SK-N-SH (cell line): ENCODE measurements at regions not wholly inside any gene's neighbourhood (a gene's known extent, or its start where the extent isn't known, plus 50 kb on each side); places are given as distances from the start of the nearest gene placed in this dataset.
A peak's percentile ranks its signal among the peaks of the same experiment; 100 is the strongest.

Experiments used
- CTCF ChIA-PET: fragments of 300-600, 350-600 bp; formaldehyde crosslinking; extraction: SDS; loops from one replicate; lab custom pipeline; 2021; lab: Yijun Ruan, JAX
- POLR2A ChIA-PET: fragments of 350-600 bp; sonication (Branson Sonifier 250); formaldehyde crosslinking; extraction: SDS; loops from one replicate; lab custom pipeline; 2020; ENCODE audit warnings: antibody characterized with exemption, inconsistent platforms; lab: Yijun Ruan, JAX
- DNase-seq: peaks from one replicate; pipeline ENCODE4 v3.0.0; 2012
- H2AFZ ChIP-seq: fragments of 200-600 bp; sonication (generic); 2 replicates; pipeline ENCODE4 v1.8.1; 2016; ENCODE audit warnings: antibody characterized with exemption, mild to moderate bottlenecking, low read depth
- H3F3A ChIP-seq: fragments of 200-600 bp; sonication (generic); replicated peaks from 2 replicates; pipeline ENCODE3; 2016; ENCODE audit warnings: antibody characterized with exemption, mild to moderate bottlenecking; ENCODE audit not compliant: insufficient read depth
- H3K27ac ChIP-seq, 2 experiments: fragments of 200-500 bp in 1 of 2; fragments of 200-600 bp in 1 of 2; sonication (Bioruptor generic) in 1 of 2; sonication (generic), shearing (Covaris generic) in 1 of 2; 2 replicates each; pipeline versions ENCODE4 v1.5.1 to v1.6.1; 2014 to 2016; ENCODE audit warnings: low read depth in 2 of 2, inconsistent platforms in 1 of 2, low read length in 1 of 2, mild to moderate bottlenecking in 1 of 2, mixed read lengths in 1 of 2
- H3K27me3 ChIP-seq: fragments of 200-600 bp; sonication (generic), shearing (Covaris generic); 2 replicates; pipeline ENCODE4 v1.6.1; 2016; ENCODE audit warnings: mixed run types; ENCODE audit not compliant: insufficient read depth
- H3K36me3 ChIP-seq, 2 experiments: fragments of 200-500 bp in 1 of 2; fragments of 200-600 bp in 1 of 2; sonication (Bioruptor generic) in 1 of 2; sonication (generic) in 1 of 2; replicated peaks in 1 of 2; 2 replicates each; pipeline versions ENCODE3 to v1.5.1; 2014 to 2016; ENCODE audit warnings: low read length in 1 of 2, mild to moderate bottlenecking in 1 of 2; ENCODE audit not compliant: insufficient read depth in 2 of 2, control insufficient read depth in 1 of 2
- H3K4me1 ChIP-seq, 2 experiments: fragments of 200-500 bp in 1 of 2; fragments of 200-600 bp in 1 of 2; sonication (Bioruptor generic) in 1 of 2; sonication (generic), shearing (Covaris generic) in 1 of 2; 2 replicates each; pipeline versions ENCODE4 v1.5.1 to v1.6.1; 2014 to 2016; ENCODE audit warnings: low read depth in 1 of 2, low read length in 1 of 2, mixed run types in 1 of 2; ENCODE audit not compliant: insufficient read depth in 2 of 2, control insufficient read depth in 1 of 2
- H3K4me2 ChIP-seq: fragments of 200-600 bp; sonication (generic), shearing (Covaris generic); 2 replicates; pipeline ENCODE4 v1.6.1; 2017; ENCODE audit warnings: mixed run types
- H3K4me3 ChIP-seq, 2 experiments: fragments of 200-500 bp in 1 of 2; fragments of 200-600 bp in 1 of 2; sonication (Bioruptor generic) in 1 of 2; sonication (generic), shearing (Covaris generic) in 1 of 2; 2 replicates each; pipeline versions ENCODE4 v1.5.1 to v1.8.1; 2014 to 2016; ENCODE audit warnings: low read depth in 2 of 2, inconsistent platforms in 1 of 2, low read length in 1 of 2, mild to moderate bottlenecking in 1 of 2, mixed read lengths in 1 of 2, moderate library complexity in 1 of 2
- H3K79me2 ChIP-seq: fragments of 200-600 bp; sonication (generic); 2 replicates; pipeline ENCODE4 v1.8.1; 2017; ENCODE audit warnings: mild to moderate bottlenecking; ENCODE audit not compliant: insufficient read depth
- H3K9ac ChIP-seq: fragments of 200-600 bp; sonication (generic); 2 replicates; pipeline ENCODE4 v1.6.1; 2017; ENCODE audit warnings: mixed run types
- H3K9me2 ChIP-seq: fragments of 200-600 bp; sonication (generic); 2 replicates; pipeline ENCODE4 v1.6.1; 2017; ENCODE audit warnings: mixed run types
- H3K9me3 ChIP-seq: fragments of 200-600 bp; sonication (generic); 2 replicates; pipeline ENCODE4 v1.6.1; 2017; ENCODE audit warnings: mixed run types, mild to moderate bottlenecking, moderate library complexity
- H4K20me1 ChIP-seq: fragments of 200-600 bp; sonication (generic); 2 replicates; pipeline ENCODE4 v1.6.1; 2017; ENCODE audit warnings: mild to moderate bottlenecking, mixed run types; ENCODE audit not compliant: insufficient read depth
- CHD2 ChIP-seq: fragments of 150-350 bp; IDR thresholded peaks from 2 replicates; pipeline ENCODE4 v1.6.1; 2018; ENCODE audit warnings: low read length; ENCODE audit not compliant: partially characterized antibody
- FOXJ3 ChIP-seq: sonication (generic); formaldehyde crosslinking; IDR thresholded peaks from 2 replicates; pipeline ENCODE4 v1.5.1; 2020; ENCODE audit warnings: mild to moderate bottlenecking, missing genetic modification reagents
- FOXM1 ChIP-seq: IDR thresholded peaks from 2 replicates; pipeline ENCODE4 v1.4.0; 2012; ENCODE audit warnings: low read depth, mild to moderate bottlenecking
- GABPA ChIP-seq: IDR thresholded peaks from 2 replicates; pipeline ENCODE4 v1.4.0; 2012; ENCODE audit warnings: low read depth, mild to moderate bottlenecking
- MEF2A ChIP-seq: IDR thresholded peaks from 2 replicates; pipeline ENCODE4 v1.4.0; 2012; ENCODE audit warnings: low read depth, borderline replicate concordance
- NRF1 ChIP-seq: IDR thresholded peaks from 2 replicates; pipeline ENCODE4 v1.6.1; 2012; ENCODE audit warnings: low read depth, mild to moderate bottlenecking, low read length
- RAD21 ChIP-seq: IDR thresholded peaks from 2 replicates; pipeline ENCODE4 v1.6.1; 2012; ENCODE audit warnings: mild to moderate bottlenecking, low read length
- WGBS: methylation state at CpG from one replicate; pipeline ENCODE4 v1.1.6; 2017; ENCODE audit warnings: low lambda C conversion rate; 5-methylcytosine and 5-hydroxymethylcytosine counted together
- TF ChIP-seq, protein P1 (sequence below): IDR thresholded peaks from 2 replicates; pipeline ENCODE4 v1.4.0; 2012; ENCODE audit warnings: low read depth, borderline replicate concordance
- TF ChIP-seq, protein P2 (sequence below): fragments of 150-350 bp; IDR thresholded peaks from 2 replicates; pipeline ENCODE4 v1.6.1; 2016; ENCODE audit warnings: mild to moderate bottlenecking, low read depth, low read length
- TF ChIP-seq, protein P3 (sequence below): IDR thresholded peaks from 2 replicates; pipeline ENCODE4; 2012
- TF ChIP-seq, protein P4 (sequence below): IDR thresholded peaks from 2 replicates; pipeline ENCODE4 v1.6.1; 2012; ENCODE audit warnings: mild to moderate bottlenecking, low read depth, low read length, moderate library complexity

DNA sequence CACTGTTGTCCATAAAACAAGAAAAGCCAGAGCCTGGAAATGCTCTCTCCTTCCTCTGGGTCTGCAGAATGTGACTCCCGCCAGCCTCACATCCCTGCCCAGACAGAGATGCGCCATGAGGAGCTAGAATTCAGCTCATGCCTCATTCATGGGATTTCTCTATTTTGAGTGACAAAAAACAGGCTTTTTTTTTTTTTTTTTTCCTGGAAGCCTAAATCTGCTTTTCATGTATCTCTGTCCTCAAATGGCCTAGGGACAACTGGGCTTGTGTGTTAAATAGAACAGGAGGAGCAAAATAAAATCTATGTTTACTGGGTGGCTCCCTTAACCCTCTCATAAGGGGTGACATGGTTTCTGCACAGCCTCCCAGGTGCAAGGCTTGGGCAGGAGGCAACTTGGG is 679.7 kb upstream of the AUTS2 start:
- TF ChIP-seq RAD21 (no peak), CHD2 (no peak), NRF1 (no peak), FOXM1 (no peak), FOXJ3 (CRISPR knock-in tag) (no peak), MEF2A (no peak)
- TF ChIP-seq, protein P1, sequence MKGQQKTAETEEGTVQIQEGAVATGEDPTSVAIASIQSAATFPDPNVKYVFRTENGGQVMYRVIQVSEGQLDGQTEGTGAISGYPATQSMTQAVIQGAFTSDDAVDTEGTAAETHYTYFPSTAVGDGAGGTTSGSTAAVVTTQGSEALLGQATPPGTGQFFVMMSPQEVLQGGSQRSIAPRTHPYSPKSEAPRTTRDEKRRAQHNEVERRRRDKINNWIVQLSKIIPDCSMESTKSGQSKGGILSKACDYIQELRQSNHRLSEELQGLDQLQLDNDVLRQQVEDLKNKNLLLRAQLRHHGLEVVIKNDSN: no peak
- TF ChIP-seq, protein P2, sequence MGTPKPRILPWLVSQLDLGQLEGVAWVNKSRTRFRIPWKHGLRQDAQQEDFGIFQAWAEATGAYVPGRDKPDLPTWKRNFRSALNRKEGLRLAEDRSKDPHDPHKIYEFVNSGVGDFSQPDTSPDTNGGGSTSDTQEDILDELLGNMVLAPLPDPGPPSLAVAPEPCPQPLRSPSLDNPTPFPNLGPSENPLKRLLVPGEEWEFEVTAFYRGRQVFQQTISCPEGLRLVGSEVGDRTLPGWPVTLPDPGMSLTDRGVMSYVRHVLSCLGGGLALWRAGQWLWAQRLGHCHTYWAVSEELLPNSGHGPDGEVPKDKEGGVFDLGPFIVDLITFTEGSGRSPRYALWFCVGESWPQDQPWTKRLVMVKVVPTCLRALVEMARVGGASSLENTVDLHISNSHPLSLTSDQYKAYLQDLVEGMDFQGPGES: no peak
- TF ChIP-seq, protein P3, sequence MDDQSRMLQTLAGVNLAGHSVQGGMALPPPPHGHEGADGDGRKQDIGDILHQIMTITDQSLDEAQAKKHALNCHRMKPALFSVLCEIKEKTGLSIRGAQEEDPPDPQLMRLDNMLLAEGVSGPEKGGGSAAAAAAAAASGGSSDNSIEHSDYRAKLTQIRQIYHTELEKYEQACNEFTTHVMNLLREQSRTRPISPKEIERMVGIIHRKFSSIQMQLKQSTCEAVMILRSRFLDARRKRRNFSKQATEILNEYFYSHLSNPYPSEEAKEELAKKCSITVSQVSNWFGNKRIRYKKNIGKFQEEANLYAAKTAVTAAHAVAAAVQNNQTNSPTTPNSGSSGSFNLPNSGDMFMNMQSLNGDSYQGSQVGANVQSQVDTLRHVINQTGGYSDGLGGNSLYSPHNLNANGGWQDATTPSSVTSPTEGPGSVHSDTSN: no peak
- TF ChIP-seq, protein P4, sequence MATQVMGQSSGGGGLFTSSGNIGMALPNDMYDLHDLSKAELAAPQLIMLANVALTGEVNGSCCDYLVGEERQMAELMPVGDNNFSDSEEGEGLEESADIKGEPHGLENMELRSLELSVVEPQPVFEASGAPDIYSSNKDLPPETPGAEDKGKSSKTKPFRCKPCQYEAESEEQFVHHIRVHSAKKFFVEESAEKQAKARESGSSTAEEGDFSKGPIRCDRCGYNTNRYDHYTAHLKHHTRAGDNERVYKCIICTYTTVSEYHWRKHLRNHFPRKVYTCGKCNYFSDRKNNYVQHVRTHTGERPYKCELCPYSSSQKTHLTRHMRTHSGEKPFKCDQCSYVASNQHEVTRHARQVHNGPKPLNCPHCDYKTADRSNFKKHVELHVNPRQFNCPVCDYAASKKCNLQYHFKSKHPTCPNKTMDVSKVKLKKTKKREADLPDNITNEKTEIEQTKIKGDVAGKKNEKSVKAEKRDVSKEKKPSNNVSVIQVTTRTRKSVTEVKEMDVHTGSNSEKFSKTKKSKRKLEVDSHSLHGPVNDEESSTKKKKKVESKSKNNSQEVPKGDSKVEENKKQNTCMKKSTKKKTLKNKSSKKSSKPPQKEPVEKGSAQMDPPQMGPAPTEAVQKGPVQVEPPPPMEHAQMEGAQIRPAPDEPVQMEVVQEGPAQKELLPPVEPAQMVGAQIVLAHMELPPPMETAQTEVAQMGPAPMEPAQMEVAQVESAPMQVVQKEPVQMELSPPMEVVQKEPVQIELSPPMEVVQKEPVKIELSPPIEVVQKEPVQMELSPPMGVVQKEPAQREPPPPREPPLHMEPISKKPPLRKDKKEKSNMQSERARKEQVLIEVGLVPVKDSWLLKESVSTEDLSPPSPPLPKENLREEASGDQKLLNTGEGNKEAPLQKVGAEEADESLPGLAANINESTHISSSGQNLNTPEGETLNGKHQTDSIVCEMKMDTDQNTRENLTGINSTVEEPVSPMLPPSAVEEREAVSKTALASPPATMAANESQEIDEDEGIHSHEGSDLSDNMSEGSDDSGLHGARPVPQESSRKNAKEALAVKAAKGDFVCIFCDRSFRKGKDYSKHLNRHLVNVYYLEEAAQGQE: no peak
- Histone ChIP-seq H4K20me1 (no peaks in the 10 kb centered on the region), H3K27me3 (no peaks in the 10 kb centered on the region), H3K27ac (no peak overlapping the region), H3K4me3 (no peak overlapping the region), H3K4me1 (peaks cover 0 to 2% of the 10 kb centered on the region in 2 experiments; a peak in 1 of 4 replicates), H3K4me2 (no peak overlapping the region), H3K9me3 (peaks cover 6% of the 10 kb centered on the region; the same call in 1 of the 2 replicates), H3K36me3 (no peaks in the 10 kb centered on the region), H3K9me2 (no peaks in the 10 kb centered on the region), H2AFZ (no peak overlapping the region), H3K79me2 (no peaks in the 10 kb centered on the region), H3F3A (no peaks in the 10 kb centered on the region), H3K9ac (no peak overlapping the region)
- POLR2A ChIA-PET: no interaction called here
- 57% methylated on average over 2 of the region's 2 CpGs for WGBS
- CTCF ChIA-PET: interaction anchor here (0.6 to 0.9 kb wide), 2 partner anchors 16 to 131 kb away, joined by 3 read pairs; no protein-coding TSS in a partner anchor
- no peak for DNase-seq

DNA sequence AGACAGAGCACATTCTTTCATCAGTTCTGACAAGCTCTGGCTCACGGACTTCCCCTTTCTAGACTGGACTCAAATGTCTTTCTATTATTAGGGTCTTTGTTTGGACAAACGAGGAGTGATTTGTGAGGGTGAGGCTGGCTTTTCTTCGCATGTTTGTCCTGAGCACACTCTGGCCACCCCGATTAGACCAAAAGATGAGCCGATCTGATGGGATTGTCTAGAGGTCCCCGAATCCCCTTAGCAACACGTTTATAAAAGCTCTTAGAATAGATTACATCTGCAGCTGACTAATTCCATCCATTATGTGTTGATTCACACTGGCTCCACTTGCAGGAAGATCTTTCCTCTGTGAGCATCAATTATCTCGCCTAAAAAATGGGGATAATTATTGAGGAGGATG is 675.4 kb upstream of the AUTS2 start:
- no peaks in the 10 kb centered on the region for H4K20me1 ChIP-seq
- H3K4me1 ChIP-seq: peaks cover 0 to 2% of the 10 kb centered on the region in 2 experiments; a peak in 1 of 4 replicates
- H2AFZ ChIP-seq: no peak overlapping the region
- H3K9me2 ChIP-seq: no peaks in the 10 kb centered on the region
- no peak overlapping the region for H3K27ac ChIP-seq
- H3K36me3 ChIP-seq: no peaks in the 10 kb centered on the region
- POLR2A ChIA-PET: no interaction called here
- no peaks in the 10 kb centered on the region for H3K79me2 ChIP-seq
- H3K27me3 ChIP-seq: no peaks in the 10 kb centered on the region
- no peak overlapping the region for H3K4me3 ChIP-seq
- no peak overlapping the region for H3K4me2 ChIP-seq
- CTCF ChIA-PET: interaction anchor here (1.0 kb wide), 1 partner anchor 35 kb away, joined by 3 read pairs; no protein-coding TSS in a partner anchor
- WGBS: 21% methylated on average over 8 of the region's 8 CpGs
- no peak overlapping the region for H3K9ac ChIP-seq
- H3F3A ChIP-seq: no peaks in the 10 kb centered on the region
- DNase-seq: peak; percentile 14
- no peaks in the 10 kb centered on the region for H3K9me3 ChIP-seq
- no peak for TF ChIP-seq GABPA
- TF ChIP-seq, protein P3: no peak
- no peak for TF ChIP-seq NRF1
